Activated CD4-positive, CD25-positive, alpha-beta regulatory T cell (primary cell): ENCODE measurements at regions not wholly inside any gene's neighbourhood (a gene's known extent, or its start where the extent isn't known, plus 50 kb on each side); places are given as distances from the start of the nearest gene placed in this dataset.
"Not testable (repeated sequence)": the region's sequence is repeated elsewhere in the genome, so short reads cannot be mapped to it uniquely, and the experiment has no call there.

Experiments used
- DNase-seq, 4 experiments: peaks; one replicate each; lab custom pipeline; 2025; lab: John Stamatoyannopoulos, UW

DNA sequence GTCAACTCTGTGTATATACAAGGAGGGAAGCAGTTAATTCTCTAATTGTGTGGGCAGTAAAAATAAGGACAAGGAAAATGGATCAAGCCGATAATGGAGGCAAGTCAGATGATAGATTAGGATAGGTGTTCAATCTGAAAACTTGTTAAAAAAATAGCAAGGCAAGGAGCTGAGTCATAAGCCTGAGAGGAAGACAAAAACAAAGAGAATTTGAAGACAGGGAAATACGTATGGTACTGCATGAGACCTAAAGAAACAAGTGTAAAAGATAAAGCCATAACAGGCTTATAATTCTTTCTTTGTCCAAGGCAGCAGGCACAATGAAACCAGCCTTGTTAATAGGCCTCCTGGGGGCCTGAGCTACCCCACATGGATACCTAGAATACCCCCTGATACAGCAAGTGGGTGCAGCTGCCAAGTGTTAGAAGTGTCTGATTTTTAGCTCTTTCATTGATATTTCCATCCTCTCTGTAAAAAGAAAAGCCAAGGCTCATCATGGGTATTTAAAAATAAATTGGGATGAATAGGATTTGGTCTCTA, 1570.6 kb upstream of the LRRTM3 start:
- DNase-seq: no peak

GRCh38 chr10:65358565-65358964, 1567.3 kb upstream of the LRRTM3 start:
- DNase-seq: no peak

- DNase-seq: no peak
These were observed 1565.3 kb upstream of the LRRTM3 start for GRCh38 chr10:65360497-65360896.

DNA sequence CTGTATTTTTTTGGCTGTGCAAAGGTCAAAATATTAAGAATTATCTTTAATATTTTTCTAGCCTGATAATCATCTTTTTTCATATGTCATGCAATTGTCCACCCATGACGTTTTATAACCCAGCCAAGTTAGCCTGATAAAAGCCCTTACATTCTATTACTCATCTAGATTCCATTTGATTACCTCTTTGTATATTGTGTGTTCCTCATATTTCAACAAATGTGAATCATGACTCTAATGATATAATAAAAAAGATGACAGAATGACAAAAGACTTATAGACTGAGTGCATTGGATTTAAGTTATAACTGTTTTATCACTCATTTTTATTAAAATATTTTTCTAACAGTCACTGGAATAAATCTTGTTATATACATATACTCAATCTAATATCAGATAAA, 1560.0 kb upstream of the LRRTM3 start:
- DNase-seq: no peak

- no peak for DNase-seq
These were observed 1558.1 kb upstream of the LRRTM3 start for GRCh38 chr10:65367706-65368105.

GRCh38 chr10:65375528-65375927, 1550.3 kb upstream of the LRRTM3 start:
- no peak for DNase-seq

DNA sequence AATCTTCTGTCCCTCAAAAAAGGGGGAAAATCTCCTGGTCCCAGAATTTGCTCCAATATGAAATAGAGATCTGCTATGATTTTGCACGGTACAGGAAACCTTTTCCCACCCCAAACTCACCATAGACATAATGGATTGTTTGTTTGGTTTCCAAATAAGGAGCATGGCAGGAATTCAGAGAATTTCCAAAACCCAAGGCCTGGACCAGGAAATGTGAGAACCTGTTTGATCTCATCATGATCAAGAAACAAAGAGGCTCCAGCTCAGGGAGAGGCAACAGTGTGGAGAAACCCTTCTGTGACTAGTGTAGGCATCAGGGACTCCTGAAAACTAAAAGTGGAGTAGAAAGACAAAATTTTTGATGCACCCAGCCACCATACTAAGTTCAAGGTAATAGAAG, 1548.1 kb upstream of the LRRTM3 start:
- no peak for DNase-seq

- DNase-seq: no peak
These were observed 1531.1 kb upstream of the LRRTM3 start for GRCh38 chr10:65394502-65395297.

DNA sequence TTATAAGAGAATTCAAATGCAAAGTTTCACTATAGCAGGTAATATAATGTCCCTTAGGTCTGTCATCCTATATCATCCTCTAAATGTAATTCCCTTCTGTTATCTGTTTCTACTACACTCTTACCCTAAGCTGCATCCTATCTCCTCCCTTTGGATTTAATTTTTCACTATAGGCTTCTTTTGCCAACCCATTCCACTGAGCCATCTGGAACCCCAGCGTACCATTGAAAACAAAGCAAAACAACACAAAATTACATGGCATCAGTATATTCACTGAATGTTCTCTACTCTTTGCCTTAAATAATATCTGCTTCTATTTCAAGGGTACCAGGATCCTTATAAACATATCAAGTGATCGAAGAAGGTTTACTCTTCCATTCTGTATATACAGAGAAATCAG, 1530.2 kb upstream of the LRRTM3 start:
- no peak for DNase-seq

- DNase-seq: no peak
These were observed 1528.8 kb upstream of the LRRTM3 start for GRCh38 chr10:65396997-65397396.

DNA sequence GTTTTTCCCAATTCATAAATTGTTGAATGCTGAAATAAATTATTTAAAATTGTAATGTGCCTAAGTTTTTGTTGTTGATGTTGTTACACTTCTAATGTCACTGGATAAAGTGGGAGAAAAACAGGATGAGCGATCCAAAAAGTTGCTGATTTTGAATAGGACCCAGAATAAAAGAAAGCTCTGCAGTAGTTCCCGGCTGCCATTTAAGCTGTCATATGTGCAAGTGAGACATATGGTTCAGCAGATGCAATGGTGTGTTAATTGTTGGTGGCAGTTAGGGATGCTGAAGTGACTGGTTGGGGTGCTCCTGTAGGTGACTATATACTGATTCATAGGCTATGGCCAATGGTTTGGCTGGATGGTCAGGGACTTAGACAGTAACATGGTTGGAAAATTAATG, 1517.4 kb upstream of the LRRTM3 start:
- DNase-seq: no peak

GRCh38 chr10:65413001-65413400, 1512.8 kb upstream of the LRRTM3 start:
- no peak for DNase-seq

- DNase-seq: no peak
These were observed 1510.5 kb upstream of the LRRTM3 start for GRCh38 chr10:65415318-65415717.

DNA sequence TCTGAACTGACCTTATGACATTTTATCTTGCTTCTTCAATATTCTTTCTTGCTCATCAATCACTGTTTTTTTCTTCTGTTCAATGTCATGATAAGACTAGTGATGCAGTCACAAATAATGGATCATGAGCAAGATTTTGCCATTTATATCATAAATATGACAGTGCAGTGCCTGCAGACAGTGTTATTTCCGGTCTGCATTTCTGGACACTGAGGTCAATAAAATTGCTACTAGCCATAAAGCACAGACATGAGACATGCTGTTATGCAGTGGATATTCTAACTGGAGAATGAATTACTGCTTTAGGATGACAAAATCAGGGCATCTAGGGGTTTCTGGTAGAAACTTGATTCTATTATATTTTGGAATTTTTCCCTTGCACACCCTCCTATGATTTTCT, 1509.7 kb upstream of the LRRTM3 start:
- DNase-seq: no peak

GRCh38 chr10:65419629-65420028, 1506.2 kb upstream of the LRRTM3 start:
- no peak for DNase-seq

DNA sequence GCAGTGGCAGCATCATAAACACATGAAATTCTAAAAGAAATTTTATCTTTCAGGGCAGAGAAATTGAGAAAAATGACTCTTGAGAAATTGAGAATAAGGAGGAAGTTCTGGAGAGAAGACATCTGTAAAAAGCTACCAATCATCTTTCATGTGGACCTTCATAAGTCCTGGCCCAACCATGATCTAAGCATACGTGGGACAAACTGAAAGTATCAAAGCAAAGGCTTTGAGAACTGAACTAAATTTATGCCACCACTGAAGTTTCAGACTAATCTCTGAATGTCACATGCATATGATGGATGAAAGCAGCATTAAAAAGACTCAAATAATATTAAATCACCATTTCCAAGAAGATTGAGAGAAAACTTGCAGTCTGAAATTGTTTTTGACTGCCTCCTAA, 1502.8 kb upstream of the LRRTM3 start:
- no peak for DNase-seq

DNA sequence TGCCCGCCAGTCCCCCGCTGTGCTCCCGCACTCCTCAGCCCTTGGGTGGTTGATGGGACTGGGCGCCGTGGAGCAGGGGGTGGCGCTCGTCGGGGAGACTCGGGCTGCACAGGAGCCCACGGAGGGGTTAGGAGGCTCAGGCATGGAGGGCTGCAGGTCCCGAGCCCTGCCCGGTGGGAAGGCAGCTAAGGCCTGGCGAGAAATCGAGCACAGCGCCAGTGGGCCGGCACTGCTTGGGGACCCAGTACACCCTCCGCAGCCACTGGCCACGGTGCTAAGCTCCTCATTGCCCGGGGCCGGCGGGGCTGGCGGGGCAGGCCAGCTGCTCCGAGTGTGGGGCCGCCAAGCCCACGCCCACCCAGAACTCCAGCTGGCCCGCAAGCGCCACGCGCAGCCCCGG, 1496.5 kb upstream of the LRRTM3 start:
- not testable (repeated sequence) for DNase-seq

GRCh38 chr10:65430979-65431378, 1494.9 kb upstream of the LRRTM3 start:
- no peak for DNase-seq

- no peak for DNase-seq
These were observed 1454.8 kb upstream of the LRRTM3 start for GRCh38 chr10:65470986-65471385.

DNA sequence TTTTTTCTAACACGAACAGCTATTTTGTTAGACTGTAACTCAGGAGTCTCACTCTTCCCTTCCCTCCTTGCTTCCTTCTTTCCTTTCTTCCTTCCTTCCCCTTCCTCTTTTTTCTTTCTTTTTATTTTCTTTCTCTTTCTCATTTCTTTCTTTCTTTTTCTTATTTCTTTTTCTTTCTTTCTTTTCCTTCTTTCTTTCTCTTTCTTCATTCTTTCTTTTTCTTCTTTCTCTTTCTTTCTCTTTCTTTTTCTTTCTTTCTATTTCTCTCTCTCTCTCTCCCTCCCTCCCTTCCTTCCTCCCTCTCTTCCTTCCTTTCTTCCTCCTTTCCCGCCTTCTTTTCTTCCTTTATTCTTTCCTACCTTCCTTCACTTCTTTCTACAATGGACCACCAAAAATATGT, 1443.0 kb upstream of the LRRTM3 start:
- DNase-seq: no peak

DNA sequence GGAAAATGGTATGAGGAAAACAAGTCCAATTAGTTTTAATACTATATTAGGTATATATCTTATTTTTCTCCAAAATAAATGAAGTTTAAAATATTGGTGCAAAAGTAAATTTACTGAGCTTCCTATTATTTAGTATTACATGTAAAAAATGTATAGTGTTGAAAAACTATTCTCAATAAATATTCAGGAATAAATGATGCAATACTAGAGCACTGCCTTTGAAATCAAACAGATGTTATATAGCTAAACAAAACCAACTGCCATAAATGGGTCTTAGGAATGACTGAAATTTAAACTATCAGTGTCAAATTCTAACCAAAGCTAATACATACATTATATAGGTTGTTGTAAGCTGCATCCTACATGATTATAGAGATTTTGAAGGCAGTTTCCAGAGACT, 1434.0 kb upstream of the LRRTM3 start:
- no peak for DNase-seq

- no peak for DNase-seq
These were observed 1429.3 kb upstream of the LRRTM3 start for GRCh38 chr10:65496541-65496940.

GRCh38 chr10:65497837-65498236, 1428.0 kb upstream of the LRRTM3 start:
- no peak for DNase-seq

DNA sequence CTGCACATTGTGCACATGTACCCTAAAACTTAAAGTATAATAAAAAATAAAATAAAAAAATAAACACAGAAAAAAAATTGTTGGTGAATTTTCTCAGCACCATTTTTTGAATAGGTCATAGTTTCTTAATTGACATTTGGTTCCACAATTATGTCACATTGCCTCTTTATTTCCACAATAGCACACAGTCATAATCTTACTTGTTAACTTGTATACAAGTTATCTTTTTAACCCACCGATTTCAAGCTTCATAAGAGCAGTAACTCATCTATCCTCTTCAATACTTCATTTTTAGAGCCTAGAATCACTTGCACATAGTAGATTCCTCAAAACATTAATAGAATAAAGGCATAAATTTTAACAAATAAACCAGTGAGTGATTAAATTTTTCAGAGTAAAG, 1425.1 kb upstream of the LRRTM3 start:
- no peak for DNase-seq
